ENCODE measurements at regions not wholly inside any gene's neighbourhood (a gene's known extent, or its start where the extent isn't known, plus 50 kb on each side); places are given as distances from the start of the nearest gene placed in this dataset.

- no peak for DNase-seq
Observed at GRCh38 chr1:106022312-106022902, 1034.1 kb upstream of the PRMT6 start.

GRCh38 chr1:106027871-106028270 lies 1028.6 kb upstream of the PRMT6 start:
- DNase-seq: no peak

- DNase-seq: no peak
Observed at GRCh38 chr1:106037526-106037925, 1018.9 kb upstream of the PRMT6 start.

GRCh38 chr1:106038260-106038659 lies 1018.2 kb upstream of the PRMT6 start:
- no peak for DNase-seq

GRCh38 chr1:106043971-106044370 lies 1012.5 kb upstream of the PRMT6 start:
- no peak for DNase-seq

GRCh38 chr1:106047210-106047609 lies 1009.3 kb upstream of the PRMT6 start:
- DNase-seq: no peak

- no peak for DNase-seq
Observed at GRCh38 chr1:106049595-106049994, 1006.9 kb upstream of the PRMT6 start.

GRCh38 chr1:106055855-106056254 lies 1000.6 kb upstream of the PRMT6 start:
- DNase-seq: no peak

GRCh38 chr1:106061586-106062495 lies 994.6 kb upstream of the PRMT6 start:
- no peak for DNase-seq

GRCh38 chr1:106063510-106063909 lies 993.0 kb upstream of the PRMT6 start:
- DNase-seq: no peak

GRCh38 chr1:106072909-106073600 lies 983.4 kb upstream of the PRMT6 start:
- DNase-seq: no peak

GRCh38 chr1:106080608-106081325 lies 975.7 kb upstream of the PRMT6 start:
- DNase-seq: no peak

GRCh38 chr1:106111044-106111443 lies 945.4 kb upstream of the PRMT6 start:
- DNase-seq: no peak

- DNase-seq: no peak
Observed at GRCh38 chr1:106113851-106114250, 942.6 kb upstream of the PRMT6 start.

GRCh38 chr1:106120789-106121188 lies 935.7 kb upstream of the PRMT6 start:
- no peak for DNase-seq

- no peak for DNase-seq
Observed at GRCh38 chr1:106121728-106122127, 934.7 kb upstream of the PRMT6 start.

- DNase-seq: no peak
Observed at GRCh38 chr1:106134561-106134960, 921.9 kb upstream of the PRMT6 start.

- DNase-seq: no peak
Observed at GRCh38 chr1:106173101-106173500, 883.4 kb upstream of the PRMT6 start.

- no peak for DNase-seq
Observed at GRCh38 chr1:106178791-106179190, 877.7 kb upstream of the PRMT6 start.

GRCh38 chr1:106181866-106182265 lies 874.6 kb upstream of the PRMT6 start:
- DNase-seq: no peak

GRCh38 chr1:106185089-106185488 lies 871.4 kb upstream of the PRMT6 start:
- DNase-seq: no peak

GRCh38 chr1:106189780-106190179 lies 866.7 kb upstream of the PRMT6 start:
- no peak for DNase-seq

- no peak for DNase-seq
Observed at GRCh38 chr1:106194206-106194605, 862.3 kb upstream of the PRMT6 start.

Data from activated T-cell treated with anti-CD3 and anti-CD28 coated beads, Interleukin-2, amount 50 U/mL, for 48 hours (primary cell).